Nephron progenitor cell (in vitro differentiated cells): ENCODE measurements at regions not wholly inside any gene's neighbourhood (a gene's known extent, or its start where the extent isn't known, plus 50 kb on each side); places are given as distances from the start of the nearest gene placed in this dataset.

Source experiments
- DNase-seq: peaks from one replicate; pipeline ENCODE4 v3.0.0; 2021
- H3K27ac Mint-ChIP-seq: 2 replicates; pipeline ENCODE4 v1.8.0; 2021; ENCODE audit warnings: mild to moderate bottlenecking, moderate library complexity, mixed read lengths
- H3K27me3 Mint-ChIP-seq: 2 replicates; pipeline ENCODE4 v1.8.0; 2021; ENCODE audit warnings: mild to moderate bottlenecking, low read depth, mixed read lengths; ENCODE audit not compliant: poor library complexity
- H3K36me3 Mint-ChIP-seq: 2 replicates; pipeline ENCODE4 v1.8.0; 2021; ENCODE audit warnings: low read depth, mixed read lengths
- H3K4me1 Mint-ChIP-seq: 2 replicates; pipeline ENCODE4 v1.8.0; 2021; ENCODE audit warnings: mixed read lengths
- H3K4me3 Mint-ChIP-seq: 2 replicates; pipeline ENCODE4 v1.8.0; 2021; ENCODE audit warnings: mild to moderate bottlenecking, moderate library complexity, mixed read lengths
- H3K9me3 Mint-ChIP-seq: 2 replicates; pipeline ENCODE4 v1.8.0; 2021; ENCODE audit warnings: mild to moderate bottlenecking, moderate library complexity, mixed read lengths
- TF ChIP-seq, protein P1 (sequence below): fragments of 200-600 bp; sonication (generic); IDR thresholded peaks from 2 replicates; pipeline ENCODE4 v1.5.0; 2021; ENCODE audit warnings: antibody characterized with exemption

DNA sequence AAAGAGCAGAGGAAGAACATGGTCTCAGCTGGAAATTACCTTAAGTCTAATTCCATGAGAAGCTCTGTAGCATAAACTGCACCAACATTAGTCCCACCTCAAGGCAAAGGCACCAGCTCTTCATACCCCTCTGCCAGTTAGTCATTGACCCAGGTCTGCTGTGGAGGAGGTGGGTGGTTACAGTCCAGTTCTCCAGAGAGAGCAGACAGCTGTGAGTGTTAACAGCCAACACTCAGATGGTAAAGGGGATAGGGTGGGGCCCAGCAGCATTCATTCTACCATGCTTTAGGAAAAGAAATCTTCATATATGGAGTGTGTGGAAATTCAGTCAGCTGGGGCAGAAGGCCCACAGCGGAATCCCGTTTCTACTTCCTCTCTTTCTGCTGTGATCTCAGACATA is 159.7 kb upstream of the FBXO11 start:
- TF ChIP-seq, protein P1, sequence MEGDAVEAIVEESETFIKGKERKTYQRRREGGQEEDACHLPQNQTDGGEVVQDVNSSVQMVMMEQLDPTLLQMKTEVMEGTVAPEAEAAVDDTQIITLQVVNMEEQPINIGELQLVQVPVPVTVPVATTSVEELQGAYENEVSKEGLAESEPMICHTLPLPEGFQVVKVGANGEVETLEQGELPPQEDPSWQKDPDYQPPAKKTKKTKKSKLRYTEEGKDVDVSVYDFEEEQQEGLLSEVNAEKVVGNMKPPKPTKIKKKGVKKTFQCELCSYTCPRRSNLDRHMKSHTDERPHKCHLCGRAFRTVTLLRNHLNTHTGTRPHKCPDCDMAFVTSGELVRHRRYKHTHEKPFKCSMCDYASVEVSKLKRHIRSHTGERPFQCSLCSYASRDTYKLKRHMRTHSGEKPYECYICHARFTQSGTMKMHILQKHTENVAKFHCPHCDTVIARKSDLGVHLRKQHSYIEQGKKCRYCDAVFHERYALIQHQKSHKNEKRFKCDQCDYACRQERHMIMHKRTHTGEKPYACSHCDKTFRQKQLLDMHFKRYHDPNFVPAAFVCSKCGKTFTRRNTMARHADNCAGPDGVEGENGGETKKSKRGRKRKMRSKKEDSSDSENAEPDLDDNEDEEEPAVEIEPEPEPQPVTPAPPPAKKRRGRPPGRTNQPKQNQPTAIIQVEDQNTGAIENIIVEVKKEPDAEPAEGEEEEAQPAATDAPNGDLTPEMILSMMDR: no peak
- H3K36me3 Mint-ChIP-seq: no peaks in the 10 kb centered on the region
- no peak overlapping the region for H3K4me3 Mint-ChIP-seq
- no peaks in the 10 kb centered on the region for H3K4me1 Mint-ChIP-seq
- DNase-seq: no peak
- H3K27me3 Mint-ChIP-seq: peaks cover 11% of the 10 kb centered on the region
- H3K27ac Mint-ChIP-seq: no peak overlapping the region
- H3K9me3 Mint-ChIP-seq: no peaks in the 10 kb centered on the region

- TF ChIP-seq, protein P1: no peak
- Mint-ChIP-seq H3K27ac (no peak overlapping the region), H3K27me3 (peaks cover 9% of the 10 kb centered on the region)
Observed at GRCh38 chr2:48069769-48070168, 163.5 kb upstream of the FBXO11 start.

GRCh38 chr2:48070415-48070814 is 164.1 kb upstream of the FBXO11 start:
- TF ChIP-seq, protein P1: no peak
- Mint-ChIP-seq H3K4me1 (peaks cover 8% of the 10 kb centered on the region), H3K27ac (no peak overlapping the region), H3K4me3 (no peak overlapping the region), H3K27me3 (peaks cover 6% of the 10 kb centered on the region), H3K9me3 (no peaks in the 10 kb centered on the region), H3K36me3 (no peaks in the 10 kb centered on the region)
- no peak for DNase-seq

More at GRCh38 chr2:48069769-48070168, 163.5 kb upstream of the FBXO11 start:
- peaks cover 8% of the 10 kb centered on the region for H3K4me1 Mint-ChIP-seq
- no peak overlapping the region for H3K4me3 Mint-ChIP-seq
- H3K36me3 Mint-ChIP-seq: no peaks in the 10 kb centered on the region
- DNase-seq: no peak
- H3K9me3 Mint-ChIP-seq: no peaks in the 10 kb centered on the region

DNA sequence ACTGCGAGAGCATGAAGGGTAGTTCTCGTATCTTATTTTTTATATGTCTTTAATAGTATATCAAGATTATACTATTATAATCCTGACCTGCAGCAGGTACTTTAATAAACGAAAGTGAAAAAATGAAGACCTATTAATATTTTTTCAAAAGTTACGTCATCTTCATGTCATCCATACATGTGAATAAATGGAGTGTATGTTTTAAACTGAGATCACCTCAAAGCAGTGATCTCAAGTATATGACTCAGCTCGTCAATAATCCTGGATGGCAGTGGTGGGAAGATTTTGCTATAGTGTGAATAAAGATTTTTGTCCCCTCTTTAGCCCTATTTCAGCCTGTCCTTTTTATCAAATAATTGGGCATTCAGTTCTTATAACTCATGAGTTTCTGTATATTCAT is 166.3 kb upstream of the FBXO11 start:
- peaks cover 3% of the 10 kb centered on the region for H3K27me3 Mint-ChIP-seq
- H3K36me3 Mint-ChIP-seq: no peaks in the 10 kb centered on the region
- TF ChIP-seq, protein P1: no peak
- DNase-seq: no peak
- no peak overlapping the region for H3K27ac Mint-ChIP-seq
- no peak overlapping the region for H3K4me3 Mint-ChIP-seq
- no peaks in the 10 kb centered on the region for H3K9me3 Mint-ChIP-seq
- H3K4me1 Mint-ChIP-seq: peaks cover 8% of the 10 kb centered on the region

GRCh38 chr2:48075631-48076030 is 169.3 kb upstream of the FBXO11 start:
- H3K36me3 Mint-ChIP-seq: no peaks in the 10 kb centered on the region
- no peak overlapping the region for H3K4me3 Mint-ChIP-seq
- peaks cover 8% of the 10 kb centered on the region for H3K4me1 Mint-ChIP-seq
- no peak for DNase-seq
- TF ChIP-seq, protein P1: no peak
- no peaks in the 10 kb centered on the region for H3K9me3 Mint-ChIP-seq
- H3K27ac Mint-ChIP-seq: no peak overlapping the region
- peaks cover 3% of the 10 kb centered on the region for H3K27me3 Mint-ChIP-seq

DNA sequence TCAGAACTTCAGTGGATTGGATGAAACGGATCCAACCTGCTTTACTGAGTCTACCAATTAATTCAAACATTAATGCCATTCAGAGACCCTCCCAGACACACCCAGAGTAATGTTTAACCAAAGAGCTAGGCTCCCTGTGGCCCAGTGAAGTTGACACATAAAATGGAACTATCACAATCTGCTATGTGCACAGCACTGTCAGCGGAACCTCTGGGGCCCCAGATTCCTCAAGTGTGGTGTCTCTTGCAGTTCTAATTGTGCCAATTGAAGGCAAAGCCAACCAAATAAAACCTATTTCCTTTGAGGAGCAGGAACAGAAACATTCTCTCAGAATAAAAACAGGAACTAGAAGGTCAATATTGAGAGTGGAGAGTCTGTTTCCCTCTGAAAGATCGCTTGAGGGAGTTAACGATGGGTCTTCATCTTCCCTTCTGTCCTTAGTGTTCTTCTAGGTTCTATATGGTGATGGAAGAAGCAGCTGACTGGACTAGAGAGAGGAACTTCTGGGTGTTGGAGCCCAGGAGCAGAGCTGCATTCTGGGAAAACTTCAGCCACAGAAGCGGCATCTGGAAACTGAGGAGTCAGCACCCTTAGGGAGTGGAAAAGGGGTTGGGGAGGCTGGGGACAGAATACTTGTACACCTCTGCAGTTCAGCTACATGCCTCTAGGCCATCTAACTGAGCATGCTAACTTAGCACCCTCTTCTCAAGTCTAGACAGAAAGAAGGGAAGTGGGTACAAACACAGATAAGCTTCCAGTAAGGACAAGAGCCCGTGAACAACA is 174.4 kb upstream of the FBXO11 start:
- Mint-ChIP-seq H3K9me3 (peaks cover 5% of the 10 kb centered on the region), H3K4me3 (no peak overlapping the region), H3K27me3 (peaks cover 3% of the 10 kb centered on the region), H3K4me1 (no peaks in the 10 kb centered on the region), H3K36me3 (no peaks in the 10 kb centered on the region), H3K27ac (no peak overlapping the region)
- DNase-seq: no peak
- TF ChIP-seq, protein P1: no peak
